Endothelial cell of umbilical vein (primary cell): ENCODE measurements at regions not wholly inside any gene's neighbourhood (a gene's known extent, or its start where the extent isn't known, plus 50 kb on each side); places are given as distances from the start of the nearest gene placed in this dataset.

ENCODE experiments used
- EZH2 ChIP-seq: IDR thresholded peaks from 2 replicates; pipeline ENCODE4 v1.6.1; 2012; ENCODE audit warnings: borderline replicate concordance, low read depth, mild to moderate bottlenecking, moderate library complexity, low read length, inconsistent platforms; ENCODE audit not compliant: severe bottlenecking
- GATA2 ChIP-seq: IDR thresholded peaks from 2 replicates; pipeline ENCODE4 v1.7.0; 2011; ENCODE audit warnings: low read depth, mild to moderate bottlenecking, moderate library complexity, mixed read lengths, low read length; ENCODE audit not compliant: insufficient read length, insufficient read depth
- POLR2A ChIP-seq: IDR thresholded peaks from 2 replicates; pipeline ENCODE4 v1.6.1; 2012; ENCODE audit warnings: low read depth, mild to moderate bottlenecking, control low read depth, low read length
- TF ChIP-seq, protein P1 (sequence below), 2 donors: IDR thresholded peaks; 1 replicate in 1 of 2; 2 replicates in 1 of 2; pipeline ENCODE4 v1.5.1; 2011; ENCODE audit warnings: low read length in 2 of 2, mild to moderate bottlenecking in 2 of 2, moderate library complexity in 2 of 2, control low read depth in 1 of 2, inconsistent platforms in 1 of 2, low read depth in 1 of 2; ENCODE audit not compliant: insufficient read depth in 1 of 2; ENCODE audit errors: extremely low read depth in 1 of 2

DNA sequence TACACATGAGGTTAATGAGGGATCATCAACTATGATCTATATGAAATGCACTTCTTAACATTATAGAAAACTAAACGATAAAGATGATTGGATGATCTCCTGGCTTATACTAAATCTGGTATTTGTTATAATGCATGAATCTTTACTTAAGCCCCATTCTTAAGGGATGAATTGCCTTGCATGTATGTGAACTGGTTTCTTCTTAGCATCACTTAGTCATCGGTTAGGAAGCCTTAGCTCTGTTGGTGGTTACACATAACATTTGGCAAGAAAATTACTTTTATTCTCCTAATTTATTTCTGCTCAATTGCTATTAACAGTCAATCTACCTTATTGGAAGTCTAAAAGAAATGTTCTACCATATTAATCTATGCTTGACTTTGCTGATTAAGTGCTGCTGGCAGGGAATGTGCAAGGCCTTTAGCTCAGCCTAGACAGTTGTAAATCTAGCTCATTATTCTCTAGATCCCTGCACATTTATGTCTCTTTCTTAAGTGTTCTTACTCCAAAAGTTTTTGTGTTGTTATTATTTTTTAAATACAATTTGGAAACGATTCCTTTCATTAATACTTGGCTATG is 356.0 kb downstream of the ZPLD1 start:
- TF ChIP-seq, protein P1, sequence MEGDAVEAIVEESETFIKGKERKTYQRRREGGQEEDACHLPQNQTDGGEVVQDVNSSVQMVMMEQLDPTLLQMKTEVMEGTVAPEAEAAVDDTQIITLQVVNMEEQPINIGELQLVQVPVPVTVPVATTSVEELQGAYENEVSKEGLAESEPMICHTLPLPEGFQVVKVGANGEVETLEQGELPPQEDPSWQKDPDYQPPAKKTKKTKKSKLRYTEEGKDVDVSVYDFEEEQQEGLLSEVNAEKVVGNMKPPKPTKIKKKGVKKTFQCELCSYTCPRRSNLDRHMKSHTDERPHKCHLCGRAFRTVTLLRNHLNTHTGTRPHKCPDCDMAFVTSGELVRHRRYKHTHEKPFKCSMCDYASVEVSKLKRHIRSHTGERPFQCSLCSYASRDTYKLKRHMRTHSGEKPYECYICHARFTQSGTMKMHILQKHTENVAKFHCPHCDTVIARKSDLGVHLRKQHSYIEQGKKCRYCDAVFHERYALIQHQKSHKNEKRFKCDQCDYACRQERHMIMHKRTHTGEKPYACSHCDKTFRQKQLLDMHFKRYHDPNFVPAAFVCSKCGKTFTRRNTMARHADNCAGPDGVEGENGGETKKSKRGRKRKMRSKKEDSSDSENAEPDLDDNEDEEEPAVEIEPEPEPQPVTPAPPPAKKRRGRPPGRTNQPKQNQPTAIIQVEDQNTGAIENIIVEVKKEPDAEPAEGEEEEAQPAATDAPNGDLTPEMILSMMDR (IDR thresholded peaks at IDR 0.05; ENCODE audit: extremely low read depth in 1 of 2, insufficient read depth in 1 of 2, low read depth in 1 of 2, low read length in 2 of 2), result no peak
- TF ChIP-seq POLR2A (no peak), EZH2 (no peak), GATA2 (no peak)
